H1 (cell line): ENCODE measurements at regions not wholly inside any gene's neighbourhood (a gene's known extent, or its start where the extent isn't known, plus 50 kb on each side); places are given as distances from the start of the nearest gene placed in this dataset.
A peak's percentile ranks its signal among the peaks of the same experiment; 100 is the strongest.

ENCODE experiments used
- CTCF ChIA-PET: fragments of 300-600 bp; sonication (Branson Sonifier 250); formaldehyde crosslinking; loops from one replicate; lab custom pipeline; 2021; ENCODE audit not compliant: partially characterized antibody; lab: Charles Lee
- POLR2A ChIA-PET: fragments of 300-600 bp; sonication (Branson Sonifier 250); formaldehyde crosslinking; loops from one replicate; lab custom pipeline; 2021; ENCODE audit warnings: inconsistent platforms; ENCODE audit not compliant: partially characterized antibody; lab: Charles Lee
- DNase-seq, 2 experiments: peaks; one replicate each; pipeline versions ENCODE4 v3.0.0 to v3.0.0-alpha.2; 2010 to 2022; ENCODE audit warnings: low spot score in 2 of 2, low read depth in 1 of 2, mixed read lengths in 1 of 2
- FAIRE-seq: peaks from 2 replicates; lab custom pipeline; 2011; peaks lifted over from hg19 to GRCh38; lab: Jason Lieb, UNC
- H2AFZ ChIP-seq: 2 replicates; pipeline ENCODE4 v1.8.1; 2012; ENCODE audit warnings: low read length, inconsistent platforms
- H2AK5ac ChIP-seq: 2 replicates; pipeline ENCODE4 v1.6.1; 2013; ENCODE audit warnings: low read depth, low read length
- H2BK120ac ChIP-seq: replicated peaks from 2 replicates; pipeline ENCODE3; 2013; ENCODE audit warnings: low read depth, low read length, inconsistent platforms
- H2BK12ac ChIP-seq: 2 replicates; pipeline ENCODE4 v1.6.1; 2013; ENCODE audit warnings: low read depth, low read length
- H2BK15ac ChIP-seq: 2 replicates; pipeline ENCODE4 v1.6.1; 2013; ENCODE audit warnings: low read length
- H2BK20ac ChIP-seq: 2 replicates; pipeline ENCODE4 v1.6.1; 2013; ENCODE audit warnings: low read length
- H2BK5ac ChIP-seq: 2 replicates; pipeline ENCODE4 v1.6.1; 2013; ENCODE audit warnings: low read depth, low read length
- H3K14ac ChIP-seq: 2 replicates; pipeline ENCODE4 v1.6.1; 2013; ENCODE audit warnings: inconsistent platforms; ENCODE audit not compliant: insufficient read length
- H3K18ac ChIP-seq: 2 replicates; pipeline ENCODE4 v1.6.1; 2013; ENCODE audit warnings: low read length; ENCODE audit errors: extremely low read depth
- H3K23ac ChIP-seq: 2 replicates; pipeline ENCODE4 v1.6.1; 2013; ENCODE audit warnings: inconsistent platforms; ENCODE audit not compliant: insufficient read length
- H3K23me2 ChIP-seq: 2 replicates; pipeline ENCODE4 v1.6.1; 2013; ENCODE audit warnings: low read depth, low read length
- H3K27ac ChIP-seq: 2 replicates; pipeline ENCODE4 v1.6.1; 2011; ENCODE audit warnings: low read depth, low read length, inconsistent platforms
- H3K27me3 ChIP-seq, 4 experiments: replicated peaks in 1 of 4; 1 replicate in 1 of 4; 2 replicates in 3 of 4; pipeline versions ENCODE4 v1.6.1 to v1.8.1; 2011 to 2013; ENCODE audit warnings: low read length in 3 of 4, mild to moderate bottlenecking in 3 of 4, inconsistent platforms in 2 of 4, mixed read lengths in 2 of 4, moderate library complexity in 1 of 4; ENCODE audit not compliant: control insufficient read depth in 3 of 4, insufficient read depth in 3 of 4; ENCODE audit errors: extremely low read depth in 1 of 4
- H3K36me3 ChIP-seq, 4 experiments: 2 replicates each; pipeline versions ENCODE4 v1.6.1 to v1.8.1; 2011 to 2013; ENCODE audit warnings: mild to moderate bottlenecking in 4 of 4, low read length in 3 of 4, moderate library complexity in 2 of 4, control low read depth in 1 of 4, inconsistent platforms in 1 of 4; ENCODE audit not compliant: insufficient read depth in 4 of 4, control insufficient read depth in 2 of 4
- H3K4ac ChIP-seq: replicated peaks from 2 replicates; pipeline ENCODE3; 2013; ENCODE audit warnings: low read length, low read depth, mixed read lengths, inconsistent platforms; ENCODE audit not compliant: insufficient read length
- H3K4me1 ChIP-seq, 4 experiments: replicated peaks in 1 of 4; 1 replicate in 1 of 4; 2 replicates in 3 of 4; pipeline versions ENCODE4 v1.6.1 to v1.8.1; 2011 to 2013; ENCODE audit warnings: low read length in 3 of 4, inconsistent platforms in 2 of 4, mixed read lengths in 1 of 4; ENCODE audit not compliant: insufficient read depth in 4 of 4, control insufficient read depth in 3 of 4
- H3K4me2 ChIP-seq, 2 experiments: 2 replicates each; pipeline versions ENCODE4 v1.6.1 to v1.8.1; 2011 to 2013; ENCODE audit warnings: low read depth in 2 of 2, low read length in 2 of 2, control low read depth in 1 of 2, inconsistent platforms in 1 of 2, mild to moderate bottlenecking in 1 of 2; ENCODE audit not compliant: insufficient read depth in 1 of 2
- H3K4me3 ChIP-seq, 4 experiments: fragments of 200-600, 300-600 bp in 1 of 4; sonication (generic), shearing (Covaris generic), sonication (Bioruptor Twin) in 1 of 4; 2 replicates each; pipeline versions ENCODE4 v1.5.1 to v1.8.1; 2011 to 2016; ENCODE audit warnings: low read length in 4 of 4, low read depth in 3 of 4, control low read depth in 2 of 4, inconsistent platforms in 2 of 4, mild to moderate bottlenecking in 2 of 4, mixed read lengths in 1 of 4, moderate library complexity in 1 of 4; ENCODE audit not compliant: insufficient read depth in 2 of 4; ENCODE audit errors: extremely low read depth in 1 of 4
- H3K56ac ChIP-seq: replicated peaks from 2 replicates; pipeline ENCODE3; 2013; ENCODE audit warnings: low read depth, mild to moderate bottlenecking, mixed read lengths, low read length, inconsistent platforms; ENCODE audit not compliant: insufficient read length
- H3K79me1 ChIP-seq: 2 replicates; pipeline ENCODE4 v1.6.1; 2013; ENCODE audit warnings: low read depth, low read length, control low read depth
- H3K79me2 ChIP-seq, 2 experiments: 2 replicates each; pipeline versions ENCODE4 v1.6.1 to v1.8.1; 2012 to 2013; ENCODE audit warnings: low read length in 2 of 2, mild to moderate bottlenecking in 2 of 2, inconsistent platforms in 1 of 2; ENCODE audit not compliant: insufficient read depth in 2 of 2, control insufficient read depth in 1 of 2
- H3K9ac ChIP-seq, 4 experiments: replicated peaks in 1 of 4; 1 replicate in 1 of 4; 2 replicates in 3 of 4; pipeline versions ENCODE4 v1.6.1 to v1.8.1; 2011 to 2013; ENCODE audit warnings: low read depth in 3 of 4, low read length in 3 of 4, control low read depth in 2 of 4, mild to moderate bottlenecking in 2 of 4, moderate library complexity in 2 of 4, inconsistent platforms in 1 of 4; ENCODE audit errors: extremely low read depth in 1 of 4
- H3K9me3 ChIP-seq, 2 experiments: 2 replicates each; pipeline versions ENCODE4 v1.6.1 to v1.8.1; 2012 to 2013; ENCODE audit warnings: mild to moderate bottlenecking in 2 of 2, moderate library complexity in 2 of 2, control low read depth in 1 of 2, inconsistent platforms in 1 of 2, low read depth in 1 of 2, low read length in 1 of 2, mixed read lengths in 1 of 2; ENCODE audit not compliant: insufficient read depth in 2 of 2
- H4K20me1 ChIP-seq, 2 experiments: replicated peaks in 1 of 2; 2 replicates each; pipeline versions ENCODE3 to v1.8.1; 2011 to 2013; ENCODE audit warnings: inconsistent platforms in 2 of 2, low read length in 2 of 2, mild to moderate bottlenecking in 1 of 2; ENCODE audit not compliant: insufficient read depth in 2 of 2, control insufficient read depth in 1 of 2
- H4K5ac ChIP-seq: 2 replicates; pipeline ENCODE4 v1.6.1; 2013; ENCODE audit warnings: low read length, low read depth, mixed read lengths, inconsistent platforms; ENCODE audit not compliant: insufficient read length
- H4K8ac ChIP-seq: 2 replicates; pipeline ENCODE4 v1.8.0; 2013; ENCODE audit warnings: mild to moderate bottlenecking, moderate library complexity, low read length, inconsistent platforms; ENCODE audit not compliant: insufficient read depth; ENCODE audit errors: extremely low read depth
- H4K91ac ChIP-seq: replicated peaks from 2 replicates; pipeline ENCODE3; 2013; ENCODE audit warnings: low read length, mixed read lengths, inconsistent platforms; ENCODE audit not compliant: insufficient read length
- CBX5 ChIP-seq: fragments of 300-800, 300-1000 bp; sonication (generic); IDR thresholded peaks from 2 replicates; pipeline ENCODE4 v1.7.1; 2016; ENCODE audit warnings: antibody characterized with exemption, low read length, low read depth
- CHD1 ChIP-seq: IDR thresholded peaks from 2 replicates; pipeline ENCODE4 v1.6.1; 2012; ENCODE audit warnings: low read depth, low read length, improper control_type of control experiment
- HDAC6 ChIP-seq: IDR thresholded peaks from one replicate; pipeline ENCODE4 v1.7.1; 2012; ENCODE audit warnings: low read depth, mild to moderate bottlenecking, inconsistent platforms, low read length, moderate library complexity
- KDM1A ChIP-seq: fragments of 200-600, 300-600 bp; sonication (generic); IDR thresholded peaks from 2 replicates; pipeline ENCODE4 v1.7.1; 2016; ENCODE audit warnings: mild to moderate bottlenecking, low read length, borderline replicate concordance
- MAFK ChIP-seq: IDR thresholded peaks from 2 replicates; pipeline ENCODE4 v1.6.1; 2012; ENCODE audit warnings: low read depth, mild to moderate bottlenecking, improper control_type of control experiment, low read length
- NRF1 ChIP-seq: IDR thresholded peaks from 2 replicates; pipeline ENCODE4 v1.6.1; 2011; ENCODE audit warnings: mild to moderate bottlenecking, low read depth, low read length, improper control_type of control experiment
- RFX5 ChIP-seq: IDR thresholded peaks from 2 replicates; pipeline ENCODE4 v1.6.1; 2011; ENCODE audit warnings: low read depth, low read length, improper control_type of control experiment, borderline replicate concordance
- RXRA ChIP-seq: IDR thresholded peaks from 2 replicates; pipeline ENCODE4 v1.6.1; 2011; ENCODE audit warnings: low read depth, mild to moderate bottlenecking, low read length, moderate library complexity; ENCODE audit not compliant: insufficient read depth
- SP4 ChIP-seq: IDR thresholded peaks from 2 replicates; pipeline ENCODE4 v1.6.1; 2012; ENCODE audit warnings: low read length, inconsistent platforms
- TCF12 ChIP-seq: IDR thresholded peaks from 2 replicates; pipeline ENCODE4 v1.6.1; 2011; ENCODE audit warnings: low read depth, mild to moderate bottlenecking, low read length
- TEAD4 ChIP-seq: IDR thresholded peaks from 2 replicates; pipeline ENCODE4 v1.6.1; 2012; ENCODE audit warnings: low read depth, low read length, inconsistent platforms, mixed read lengths
- whole genome bisulfite sequencing, 2 experiments: shearing (Covaris generic) in 1 of 2; methylation state at CpG; one replicate each; pipeline versions ENCODE4 v1.1.6 to v1.1.7; 2013 to 2015; ENCODE audit warnings: low lambda C conversion rate in 2 of 2, mixed read lengths in 2 of 2, inconsistent platforms in 1 of 2, low coverage in 1 of 2, missing lambda C conversion rate in 1 of 2; ENCODE audit not compliant: insufficient replicate concordance in 2 of 2, insufficient coverage in 1 of 2, insufficient read length in 1 of 2; ENCODE audit errors: extremely low coverage in 1 of 2, missing lambda C conversion rate in 1 of 2; 5-methylcytosine and 5-hydroxymethylcytosine counted together
- TF ChIP-seq, protein P1 (sequence below): IDR thresholded peaks from 2 replicates; pipeline ENCODE4 v1.6.1; 2012; ENCODE audit warnings: inconsistent platforms

DNA sequence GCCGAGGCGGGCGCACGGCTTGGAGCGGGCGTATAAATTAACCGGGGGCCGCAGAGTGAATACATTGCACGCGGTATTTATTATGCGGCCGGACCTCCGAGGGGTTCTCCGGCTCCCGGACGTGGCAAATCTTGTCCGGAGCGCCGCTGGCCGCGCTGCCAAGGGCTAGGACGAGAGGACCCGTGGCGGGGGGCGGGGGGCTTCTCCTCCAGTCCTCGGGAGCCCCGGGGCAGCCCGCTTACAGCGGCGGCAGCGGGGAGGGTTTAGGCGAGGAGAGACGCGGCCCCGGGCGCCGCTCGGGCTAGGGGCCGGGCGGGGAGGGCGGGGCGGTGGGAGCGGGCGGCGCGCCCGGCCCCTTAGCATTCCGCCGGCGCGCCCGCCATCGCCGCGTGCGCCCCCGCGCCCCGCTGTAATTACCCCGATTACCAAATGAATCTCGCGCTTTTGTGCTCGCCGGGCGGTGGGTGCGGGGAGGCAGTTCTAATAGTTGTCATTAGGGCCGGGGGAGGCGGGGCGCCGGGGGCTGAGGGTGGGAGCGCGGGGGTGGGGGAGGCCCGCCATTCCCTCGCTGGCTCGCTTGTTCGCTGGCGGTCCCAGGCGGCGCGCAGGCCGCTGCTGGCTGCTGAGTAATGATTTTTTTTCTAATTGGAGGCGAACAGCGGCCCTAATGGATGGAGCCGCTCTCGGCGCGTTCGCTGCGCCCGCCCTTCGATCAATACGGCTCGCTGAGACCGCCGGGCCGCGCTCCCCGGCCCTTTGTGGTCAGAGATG is 276.6 kb downstream of the BCOR start:
- no peak overlapping the region for H3K14ac ChIP-seq
- ChIA-PET POLR2A (interaction anchor here (1.3 kb wide), 1 partner anchor 189 kb away, joined by 3 read pairs; no protein-coding TSS in a partner anchor), CTCF (no interaction called here)
- H3K27ac ChIP-seq = no peak overlapping the region
- H4K91ac ChIP-seq = no peak overlapping the region
- H4K5ac ChIP-seq = no peak overlapping the region
- no peak overlapping the region for H2BK120ac ChIP-seq
- H3K4ac ChIP-seq = no peak overlapping the region
- H3K9me3 ChIP-seq = no peaks in the 10 kb centered on the region
- no peak overlapping the region for H2BK15ac ChIP-seq
- no peak overlapping the region for H2BK12ac ChIP-seq
- peaks cover 5% of the 10 kb centered on the region; the same call in 1 of the 2 replicates for H3K23me2 ChIP-seq
- H3K36me3 ChIP-seq = no peaks in the 10 kb centered on the region
- H2AK5ac ChIP-seq = no peak overlapping the region
- no peak overlapping the region for H2BK20ac ChIP-seq
- peak overlapping the region; percentile 69 to 93 for H3K4me2 ChIP-seq
- H2BK5ac ChIP-seq = no peak overlapping the region
- H2AFZ ChIP-seq = no peak overlapping the region
- H3K79me1 ChIP-seq = no peaks in the 10 kb centered on the region
- FAIRE-seq = no peak
- no peaks in the 10 kb centered on the region for H4K20me1 ChIP-seq
- H4K8ac ChIP-seq = peak overlapping the region; percentile 76; the same call in 1 of the 2 replicates
- H3K79me2 ChIP-seq = no peaks in the 10 kb centered on the region; a peak in 1 of 4 replicates
- no peak overlapping the region for H3K18ac ChIP-seq
- H3K27me3 ChIP-seq = peaks cover 0 to 5% (median 3%) of the 10 kb centered on the region in 4 experiments; a peak in 2 of 7 replicates
- peaks cover 8 to 36% (median 21%) of the 10 kb centered on the region in 4 experiments for H3K4me1 ChIP-seq
- H3K56ac ChIP-seq = peak overlapping the region; percentile 30
- WGBS, 2 experiments = no CpG with 5 or more reads among the region's 98 CpGs
- peak in 1 of 2 experiments; percentile 56 for DNase-seq
- no peak overlapping the region; a peak in 1 of 7 replicates for H3K9ac ChIP-seq
- H3K23ac ChIP-seq = no peak overlapping the region
- peak overlapping the region; percentile 31 to 60 (median 34) for H3K4me3 ChIP-seq
- TF ChIP-seq MAFK = no peak
- TF ChIP-seq RXRA = no peak
- no peak for TF ChIP-seq HDAC6
- TF ChIP-seq KDM1A = no peak
- TF ChIP-seq, protein P1, sequence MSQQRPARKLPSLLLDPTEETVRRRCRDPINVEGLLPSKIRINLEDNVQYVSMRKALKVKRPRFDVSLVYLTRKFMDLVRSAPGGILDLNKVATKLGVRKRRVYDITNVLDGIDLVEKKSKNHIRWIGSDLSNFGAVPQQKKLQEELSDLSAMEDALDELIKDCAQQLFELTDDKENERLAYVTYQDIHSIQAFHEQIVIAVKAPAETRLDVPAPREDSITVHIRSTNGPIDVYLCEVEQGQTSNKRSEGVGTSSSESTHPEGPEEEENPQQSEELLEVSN = no peak
- no peak for TF ChIP-seq TEAD4
- TF ChIP-seq TCF12 = no peak
- no peak for TF ChIP-seq CBX5
- TF ChIP-seq SP4 = no peak
- no peak for TF ChIP-seq RFX5
- TF ChIP-seq NRF1 = no peak
- TF ChIP-seq CHD1 = no peak
